HG03060 (cell line): ENCODE measurements at regions not wholly inside any gene's neighbourhood (a gene's known extent, or its start where the extent isn't known, plus 50 kb on each side); places are given as distances from the start of the nearest gene placed in this dataset.

Experiments used
- ATAC-seq: cut with Tn5 transposase; IDR thresholded peaks from one replicate; pipeline ENCODE4 v1.9.1; 2021; ENCODE audit warnings: low read depth, moderate number of reproducible peaks; ENCODE audit not compliant: unreplicated experiment

DNA sequence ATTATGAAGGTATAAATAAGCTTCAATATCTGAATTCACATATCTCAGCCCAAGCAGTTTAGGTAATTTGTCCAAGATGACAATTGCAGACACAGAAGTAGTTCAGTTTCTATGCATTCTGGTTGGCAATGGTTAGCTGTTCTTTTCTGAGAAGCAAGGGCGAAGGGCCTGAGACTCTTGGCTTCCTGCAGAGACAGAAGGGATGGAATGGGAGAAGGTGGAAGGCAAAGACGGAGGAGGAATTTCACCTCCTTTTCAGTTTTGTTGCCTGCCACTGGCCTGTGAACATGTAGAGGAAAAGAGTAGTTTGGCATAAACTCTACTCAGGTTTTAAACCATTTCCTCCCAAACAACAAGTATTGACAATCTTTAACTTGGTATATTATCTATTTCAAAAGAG is 180.7 kb upstream of the HS3ST5 start:
- ATAC-seq: no peak

DNA sequence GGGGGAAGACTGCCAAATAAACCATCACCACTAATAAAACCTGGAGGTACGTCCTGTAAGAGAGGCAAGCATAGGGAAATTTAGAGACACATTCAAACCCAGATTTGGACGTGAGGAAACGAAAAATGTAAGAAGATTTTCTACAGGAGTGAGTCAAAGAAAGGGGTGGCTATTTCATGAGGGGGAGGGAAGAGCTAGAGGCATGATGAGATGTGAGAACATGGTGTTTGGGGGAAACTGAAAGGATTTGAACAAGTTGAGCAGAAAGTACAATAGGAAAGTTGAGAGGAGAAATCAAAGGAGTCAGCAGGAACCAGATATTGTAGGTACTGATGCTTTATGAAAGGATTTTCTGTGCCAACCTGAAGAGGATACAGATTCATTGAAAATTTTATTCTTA is 179.1 kb upstream of the HS3ST5 start:
- ATAC-seq: no peak

DNA sequence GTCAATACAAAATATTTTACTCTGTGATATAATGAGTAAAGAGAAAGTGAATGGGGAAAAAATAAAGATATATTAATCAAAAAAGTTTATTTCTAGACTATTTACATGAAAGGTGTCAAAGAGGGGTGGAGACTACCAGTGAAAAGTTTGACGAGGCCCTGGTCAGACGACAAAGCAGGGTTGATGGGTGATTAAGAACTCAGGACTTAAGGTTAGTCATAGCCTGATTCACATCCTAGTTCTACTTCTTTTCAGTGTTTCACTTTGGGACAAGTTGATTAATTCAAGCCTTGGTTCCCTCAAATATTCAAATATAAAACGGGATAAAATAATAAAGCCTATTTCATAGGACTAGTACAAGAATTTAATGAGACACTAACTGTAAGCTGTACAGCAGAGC is 178.2 kb upstream of the HS3ST5 start:
- no peak for ATAC-seq

DNA sequence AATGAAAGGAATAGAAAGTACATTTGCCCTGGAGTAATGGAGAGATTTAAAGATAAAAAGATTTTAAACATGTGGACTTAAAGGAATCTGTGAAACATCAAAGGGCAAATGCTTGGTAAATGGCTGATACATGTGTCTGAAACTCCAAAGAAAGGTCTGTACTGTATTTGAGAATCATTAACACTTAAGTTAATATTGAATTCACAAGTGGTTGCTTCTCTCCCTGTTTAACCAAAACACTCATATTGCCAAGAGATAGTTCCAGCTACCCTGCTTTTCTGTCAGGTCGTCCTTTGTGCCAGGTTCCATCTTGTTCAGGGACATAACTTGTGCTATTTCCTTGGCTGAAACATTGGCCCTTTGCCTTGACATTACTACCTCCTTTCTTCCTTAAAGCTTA is 171.3 kb upstream of the HS3ST5 start:
- no peak for ATAC-seq

DNA sequence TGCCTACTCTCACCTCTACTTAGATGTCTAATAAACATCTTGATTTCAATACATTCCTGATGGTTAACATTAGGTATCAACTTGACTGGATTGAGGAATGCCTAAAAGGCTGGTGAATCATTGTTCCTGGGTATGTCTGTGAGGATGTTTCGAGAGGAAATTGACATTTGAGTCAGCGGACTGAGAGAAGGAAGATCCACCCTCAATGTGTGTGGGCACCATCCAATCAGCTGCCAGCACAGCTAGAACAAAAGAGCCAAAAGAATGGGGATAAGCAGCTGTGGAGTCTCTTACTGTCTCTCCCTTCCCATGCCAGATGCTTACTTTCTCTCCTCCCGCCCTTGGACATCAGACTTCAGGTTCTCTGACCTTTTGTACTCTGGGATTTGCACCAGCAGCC is 128.6 kb upstream of the HS3ST5 start:
- no peak for ATAC-seq

DNA sequence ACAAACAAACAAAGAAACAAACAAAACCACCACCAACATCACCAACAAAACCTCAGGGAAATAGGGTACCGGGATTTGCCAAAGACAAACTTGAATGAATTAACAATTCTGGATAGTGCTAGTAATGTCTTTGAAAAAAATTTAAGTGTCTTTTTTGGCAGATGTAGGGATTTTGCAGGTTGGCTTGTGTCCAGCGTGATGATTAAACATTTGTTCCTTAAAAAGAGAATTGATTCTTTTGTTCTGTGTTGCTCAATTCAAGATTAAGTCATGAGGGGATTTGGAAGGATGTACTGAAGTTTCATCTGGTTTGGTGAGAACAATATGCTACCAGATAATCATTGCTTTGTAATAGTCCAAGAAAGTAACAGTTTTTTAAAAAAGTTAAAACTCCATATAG is 125.1 kb upstream of the HS3ST5 start:
- no peak for ATAC-seq

DNA sequence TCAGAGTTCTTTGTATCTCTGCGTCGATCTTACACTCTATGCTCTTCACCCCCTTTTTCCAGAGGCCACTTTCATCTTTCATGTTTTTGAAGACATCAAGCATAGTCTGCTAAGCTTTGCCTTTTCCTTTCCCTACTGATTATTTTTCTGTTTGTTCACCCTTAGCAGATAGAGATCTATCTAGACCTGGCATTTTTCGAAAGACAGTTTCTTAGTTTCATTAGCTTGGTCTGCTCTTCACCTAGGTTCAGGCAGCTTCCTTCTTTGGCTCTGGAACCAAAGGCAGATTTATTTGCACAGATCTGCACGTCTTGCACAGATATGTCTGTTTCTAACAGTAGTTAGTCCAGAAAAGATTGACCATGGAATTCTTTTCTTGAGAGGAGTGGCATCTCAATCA is 122.7 kb upstream of the HS3ST5 start:
- no peak for ATAC-seq

DNA sequence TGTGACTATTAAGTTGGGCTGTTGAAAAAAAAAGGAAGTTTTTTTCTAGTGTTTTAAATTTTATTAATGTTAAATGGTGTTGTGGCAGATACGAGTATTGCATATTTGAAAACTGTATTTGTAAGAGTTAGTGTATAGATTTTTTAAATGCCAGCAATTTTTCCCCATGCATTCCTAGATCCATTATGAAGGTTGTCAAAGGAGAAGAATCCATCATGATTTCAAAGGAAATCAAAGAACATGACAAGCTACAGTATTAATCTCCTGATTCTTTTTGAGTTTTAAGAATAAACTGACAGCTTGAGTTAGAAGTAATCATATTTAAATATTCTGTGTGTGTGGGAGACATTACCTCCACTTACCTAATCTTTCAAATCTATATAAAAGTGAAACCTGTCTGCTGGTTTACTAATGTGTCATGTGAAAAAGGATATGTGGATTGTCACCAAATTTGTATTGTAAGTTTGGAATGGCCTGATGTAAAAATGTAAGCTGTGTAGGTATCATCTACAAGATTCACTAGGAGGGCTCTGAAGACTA is 111.0 kb upstream of the HS3ST5 start:
- no peak for ATAC-seq

DNA sequence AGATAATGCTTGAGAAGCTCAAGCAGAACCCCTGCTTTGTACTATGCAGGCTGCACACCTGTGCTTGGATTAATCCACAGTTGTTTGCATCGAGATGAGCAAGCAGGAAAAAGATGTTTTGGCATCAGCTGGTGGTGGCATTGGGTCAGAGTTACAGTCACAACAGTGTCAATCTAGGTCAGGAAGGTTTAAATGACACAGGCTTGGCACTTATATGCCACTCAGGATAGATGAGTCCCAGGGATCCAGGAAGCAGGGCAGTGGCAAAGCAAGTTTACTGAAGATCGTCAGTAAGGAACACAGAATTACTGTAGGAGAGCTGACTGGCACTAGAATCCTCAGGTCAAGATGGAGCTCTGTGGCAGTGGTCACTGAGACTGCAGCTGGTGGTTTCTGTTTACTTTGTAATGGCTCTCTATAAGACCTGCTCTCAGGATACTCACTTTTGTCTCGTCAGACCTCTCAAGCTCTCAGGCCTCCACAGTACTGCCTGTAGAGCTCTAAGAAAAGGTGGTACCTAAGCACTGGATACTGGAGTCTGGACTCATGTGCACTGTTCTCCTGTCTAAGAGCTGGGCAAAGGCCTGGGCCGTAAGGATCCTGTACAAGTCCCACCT is 110.1 kb upstream of the HS3ST5 start:
- no peak for ATAC-seq

DNA sequence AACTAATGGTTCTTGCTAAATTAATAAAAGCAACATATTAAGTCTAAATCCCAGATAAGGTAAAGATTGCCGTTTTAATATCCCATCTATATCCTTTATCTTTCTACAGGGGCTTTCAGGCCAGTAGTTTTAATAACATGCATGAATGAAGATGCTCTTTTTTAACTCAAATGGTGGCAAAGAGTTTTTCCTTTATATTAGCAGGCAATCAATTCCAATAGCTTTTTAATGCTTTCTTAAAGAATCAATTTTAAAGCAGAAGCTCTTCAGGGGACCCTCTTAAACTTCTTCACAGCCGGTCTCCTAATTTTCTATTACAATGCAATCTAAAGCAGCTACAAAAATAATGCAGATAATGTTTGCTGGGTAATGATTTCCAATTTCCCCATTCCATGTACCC is 107.8 kb upstream of the HS3ST5 start:
- no peak for ATAC-seq

DNA sequence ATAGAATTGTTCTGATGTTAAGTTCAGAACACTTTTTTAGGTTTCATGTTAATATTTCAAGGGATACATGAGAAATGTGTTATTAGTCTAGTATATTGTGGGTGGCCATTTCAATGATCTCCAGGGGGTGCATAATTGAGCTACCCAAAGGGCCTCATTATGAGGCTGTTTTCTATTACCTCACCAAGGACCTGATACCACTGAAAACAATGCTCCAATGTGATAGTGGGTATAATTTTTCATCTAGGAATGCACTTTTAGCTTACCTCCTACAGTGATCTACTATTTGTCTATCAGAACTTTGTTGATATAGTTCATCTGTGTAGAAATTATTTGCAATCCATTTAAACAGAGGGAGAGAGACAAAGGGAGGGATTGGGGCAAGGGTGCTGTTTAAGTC is 106.8 kb upstream of the HS3ST5 start:
- ATAC-seq: no peak

DNA sequence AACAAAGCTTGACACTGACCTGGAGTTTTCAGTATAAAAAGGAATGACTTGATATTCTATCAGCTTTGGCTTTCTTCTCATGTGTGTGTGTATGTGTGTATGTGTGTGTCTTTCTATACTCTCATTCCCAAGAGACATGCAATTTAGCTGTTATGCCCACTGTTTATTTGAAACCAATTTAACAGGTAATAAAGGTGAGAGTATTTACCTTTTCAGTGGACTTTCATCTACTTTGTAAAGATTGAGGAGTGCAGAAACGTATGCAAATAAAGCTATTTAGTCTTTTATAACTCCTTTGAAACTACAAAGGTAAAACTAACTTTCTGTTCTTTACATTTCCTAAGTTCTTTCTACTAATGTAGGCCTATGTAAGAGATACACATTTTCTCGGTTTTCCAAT is 103.5 kb upstream of the HS3ST5 start:
- no peak for ATAC-seq

DNA sequence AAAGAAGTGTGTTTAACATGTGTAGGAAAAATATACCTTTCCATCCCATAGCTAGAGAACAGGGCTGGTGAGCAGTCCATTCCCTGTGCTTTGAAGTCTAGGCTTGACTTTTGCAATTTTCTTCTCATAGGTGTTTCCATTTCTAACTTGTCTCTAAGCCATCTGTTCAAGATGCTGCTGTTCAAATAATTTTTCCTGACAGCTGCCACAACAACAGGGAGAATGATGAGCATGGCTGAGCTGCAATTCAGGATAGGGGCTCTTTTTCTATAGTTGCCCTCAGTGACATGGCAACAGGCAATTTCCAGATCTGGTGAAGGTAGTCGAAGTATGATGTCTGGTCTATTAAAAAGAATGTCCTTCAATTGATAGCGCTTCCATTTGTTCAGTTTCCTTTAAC is 103.0 kb upstream of the HS3ST5 start:
- ATAC-seq: no peak

DNA sequence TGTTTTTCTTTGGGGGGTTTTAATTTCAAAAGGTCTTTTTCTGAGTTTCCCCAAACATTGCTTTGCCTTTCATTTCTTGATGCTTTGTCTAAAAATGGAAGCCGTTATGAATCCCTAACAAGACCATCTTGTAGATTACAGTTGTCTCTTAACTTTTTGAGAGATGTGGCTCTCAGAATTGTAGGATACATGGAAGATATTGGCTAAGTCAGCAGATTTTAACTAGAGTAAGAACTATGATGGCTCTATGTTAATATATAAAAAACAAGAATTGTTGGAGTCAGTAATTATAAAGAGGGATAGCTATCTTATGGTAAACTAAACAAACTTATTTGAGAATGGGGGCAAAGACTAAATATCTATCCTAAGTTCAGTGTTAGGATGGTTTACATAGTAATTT is 96.6 kb upstream of the HS3ST5 start:
- ATAC-seq: no peak

DNA sequence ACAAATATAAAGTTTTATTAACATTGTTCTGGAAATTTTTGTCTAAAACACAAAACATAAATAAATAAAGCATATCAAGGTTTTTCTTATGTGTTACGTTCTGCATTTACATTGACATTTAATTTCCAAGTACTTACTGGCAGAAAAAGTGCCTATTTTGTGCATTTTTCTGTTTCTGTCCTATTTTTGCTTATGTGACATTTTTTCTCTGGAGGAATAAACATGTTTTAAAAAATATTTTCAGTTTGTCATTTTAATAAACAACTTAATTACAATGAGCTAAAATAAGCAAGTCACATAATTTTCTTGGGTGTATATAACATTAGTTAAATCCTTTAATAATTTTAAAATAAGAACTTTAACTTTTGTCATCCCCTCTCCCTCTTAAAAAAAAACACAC is 94.4 kb upstream of the HS3ST5 start:
- ATAC-seq: no peak

DNA sequence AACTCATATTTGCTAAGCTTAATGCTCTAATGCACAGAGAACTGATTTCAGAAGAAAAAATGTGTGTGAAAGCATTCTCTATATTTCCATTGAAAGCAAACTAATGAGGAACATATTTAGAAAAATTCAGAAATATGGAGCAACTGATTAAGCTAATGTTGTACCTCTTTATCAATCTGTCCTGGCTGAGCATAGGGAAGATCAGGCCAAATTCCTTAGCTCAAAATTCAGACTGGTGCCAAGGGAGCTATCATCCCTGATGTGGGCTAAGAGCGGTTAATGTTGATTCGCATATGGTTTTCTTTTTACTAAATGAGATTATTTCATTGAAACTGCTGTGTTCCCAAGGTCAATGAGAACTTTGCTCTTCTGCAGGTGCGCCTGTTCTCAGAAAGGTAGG is 93.9 kb upstream of the HS3ST5 start:
- no peak for ATAC-seq

DNA sequence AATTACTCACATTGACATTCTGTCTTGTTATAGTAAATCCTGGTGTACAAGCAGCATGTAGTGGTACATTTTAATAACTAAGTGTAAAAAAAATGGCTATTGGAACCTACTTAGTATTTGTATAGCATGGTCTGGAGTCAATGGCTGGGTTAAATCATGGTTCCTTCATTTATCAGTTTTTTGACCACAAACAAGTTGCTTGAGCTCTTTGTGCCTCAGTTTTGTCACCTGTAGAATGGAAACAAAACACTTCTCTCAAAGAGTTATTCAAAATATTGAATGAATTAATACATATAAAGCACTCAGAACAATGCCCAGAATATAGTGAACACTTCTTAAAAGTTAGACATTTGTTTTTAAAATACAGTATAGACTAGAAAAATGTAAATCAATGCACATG is 93.2 kb upstream of the HS3ST5 start:
- ATAC-seq: no peak

DNA sequence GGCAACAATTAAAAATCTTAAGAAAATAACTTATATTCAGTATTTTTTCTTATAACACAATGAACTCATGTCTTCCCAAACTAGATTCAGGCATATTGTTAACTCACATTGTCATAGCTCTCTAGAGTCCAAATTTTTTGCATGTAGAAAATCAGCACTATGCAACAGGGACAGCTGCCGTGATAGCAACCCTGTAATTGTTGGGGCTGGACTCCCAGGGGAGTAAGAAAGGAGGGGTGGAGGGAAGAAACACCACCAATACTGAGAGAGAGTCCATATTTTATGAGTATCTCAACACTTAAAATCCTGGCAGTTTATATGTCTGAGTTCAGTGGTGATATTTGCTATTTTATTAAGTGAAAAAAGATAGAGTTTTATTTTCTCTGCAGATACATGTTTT is 89.6 kb upstream of the HS3ST5 start:
- no peak for ATAC-seq

DNA sequence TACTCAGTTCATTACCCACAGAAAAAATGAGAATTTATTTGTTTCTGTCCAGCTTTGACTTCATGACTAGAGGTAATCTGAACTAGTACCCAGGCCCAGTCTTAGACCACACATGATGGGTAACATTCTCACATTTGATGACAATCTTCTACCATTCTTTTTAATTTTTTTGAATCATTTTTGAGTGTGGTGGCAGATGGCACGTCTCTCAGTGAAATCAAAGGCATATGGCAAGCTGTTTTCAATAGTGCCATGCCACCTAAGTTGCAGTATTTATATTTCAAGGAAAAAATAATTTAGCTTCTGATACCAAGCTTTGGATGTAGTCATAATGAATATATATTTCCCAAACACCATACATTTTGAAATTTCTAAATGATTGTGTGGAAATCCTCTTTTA is 88.8 kb upstream of the HS3ST5 start:
- no peak for ATAC-seq

DNA sequence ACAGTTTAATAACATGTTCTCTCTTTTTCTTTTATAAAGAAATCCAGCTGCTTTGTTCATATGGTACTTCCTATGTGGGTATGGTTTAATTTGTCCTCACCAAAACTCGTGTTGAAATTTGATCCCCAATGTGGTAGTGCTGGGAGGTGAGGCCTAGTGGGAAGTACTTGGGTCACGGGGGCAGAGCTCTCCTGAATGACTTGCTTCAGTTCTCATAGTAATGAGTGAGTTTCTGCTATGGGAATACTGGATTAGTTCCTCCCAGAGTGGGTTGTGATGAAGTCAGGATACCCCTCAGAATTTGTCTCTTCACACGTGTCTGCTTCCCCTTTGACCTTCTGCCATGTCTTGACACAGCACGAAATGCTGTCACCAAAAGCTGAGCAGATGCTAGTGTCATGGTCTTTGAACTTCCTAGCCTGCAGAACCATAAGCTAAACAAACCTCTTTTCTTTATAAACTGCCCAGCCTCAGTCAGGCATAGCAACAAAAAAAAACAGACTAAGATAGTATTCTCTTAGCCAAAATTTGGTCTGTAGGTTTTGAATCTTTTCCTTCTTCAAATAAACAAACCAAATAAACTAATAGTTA is 87.8 kb upstream of the HS3ST5 start:
- no peak for ATAC-seq

DNA sequence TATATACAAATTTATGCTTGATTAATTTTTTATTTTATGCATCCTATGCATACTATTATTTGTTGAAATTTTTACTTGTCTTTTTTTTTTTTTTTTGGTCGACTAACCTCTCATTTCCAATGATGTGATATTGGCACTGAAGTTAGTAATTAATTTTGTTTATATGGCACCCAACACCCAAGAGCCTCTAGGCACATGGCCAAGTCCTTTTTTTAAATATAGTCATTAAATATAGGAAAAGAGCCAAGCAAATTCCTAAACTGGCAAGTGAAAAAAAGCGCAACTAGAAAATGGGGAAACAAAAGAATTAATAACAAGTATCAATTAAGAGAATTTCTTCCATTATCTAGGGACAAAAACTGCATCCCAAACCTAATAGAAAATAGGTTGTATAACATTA is 85.5 kb upstream of the HS3ST5 start:
- ATAC-seq: no peak

DNA sequence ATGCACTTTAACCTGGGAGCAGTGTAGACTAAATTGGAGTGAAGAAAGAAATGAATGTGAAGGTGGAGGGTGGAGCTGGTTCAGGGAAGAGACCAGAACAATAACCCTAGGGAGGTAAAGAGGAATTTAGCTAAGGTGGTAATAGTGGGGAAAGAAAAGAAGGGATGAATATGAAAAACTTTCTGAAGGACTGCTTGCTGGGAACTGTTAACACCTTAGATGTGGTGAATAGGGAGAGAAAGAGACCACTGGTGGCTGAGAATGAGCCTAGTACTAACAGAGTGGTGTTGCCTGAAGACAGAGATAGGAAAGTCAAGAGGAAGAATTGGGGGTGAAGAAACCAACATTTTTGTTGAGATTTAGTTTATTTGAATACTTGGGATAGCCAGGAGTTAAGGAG is 78.4 kb upstream of the HS3ST5 start:
- no peak for ATAC-seq

DNA sequence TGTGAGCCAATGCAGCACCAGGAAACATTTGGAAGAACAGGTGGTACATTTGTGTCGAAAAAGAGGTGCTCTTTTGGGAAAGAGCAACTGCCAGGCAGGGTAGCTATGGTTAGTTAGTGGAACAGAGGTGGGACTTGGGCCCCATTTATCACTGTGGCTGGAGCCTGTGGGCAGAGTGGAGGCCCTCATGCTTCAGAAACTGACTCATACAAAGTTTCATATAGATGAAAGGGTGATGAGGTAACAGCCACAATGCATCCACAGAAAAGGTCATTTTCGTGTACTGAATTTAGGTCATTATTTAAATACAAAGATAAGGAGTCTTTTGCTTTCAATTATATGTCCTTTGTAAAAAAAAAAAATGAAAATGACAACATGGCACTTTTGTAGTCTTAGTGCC is 76.4 kb upstream of the HS3ST5 start:
- peak; percentile 97 for ATAC-seq
